K562 (cell line): ENCODE measurements at regions not wholly inside any gene's neighbourhood (a gene's known extent, or its start where the extent isn't known, plus 50 kb on each side); places are given as distances from the start of the nearest gene placed in this dataset.

Experiments used
- ATAC-seq: fragments of 200-7000 bp; cut with Tn5 transposase; 3 replicates; pipeline ENCODE4 v1.9.1; 2020; ENCODE audit warnings: moderate library complexity
- BruUV-seq: library from RNA; stranded (reverse); fragments of 400-500 nt; replicated peaks from 2 replicates; lab custom pipeline; 2021; lab: Mats Ljungman, UMichigan
- CTCF ChIA-PET: fragments of 300-600 bp; formaldehyde crosslinking; extraction: SDS; loops from one replicate; lab custom pipeline; 2021; ENCODE audit warnings: low intra/inter-chr PET ratio; lab: Yijun Ruan, JAX
- POLR2A ChIA-PET: fragments of 300-600, 350-650 bp; sonication (Branson Sonifier 250); formaldehyde crosslinking; extraction: SDS; loops from one replicate; lab custom pipeline; 2021; ENCODE audit warnings: antibody characterized with exemption, inconsistent platforms; lab: Yijun Ruan, JAX
- DNase-seq, 4 experiments: peaks; one replicate each; pipeline versions ENCODE4 v3.0.0 to v3.0.0-alpha.2; 2011 to 2018; ENCODE audit warnings: low spot score in 3 of 4, mixed read lengths in 3 of 4; ENCODE audit errors: extremely low read depth in 1 of 4
- FAIRE-seq: peaks from 2 replicates; lab custom pipeline; 2011; peaks lifted over from hg19 to GRCh38; lab: Jason Lieb, UNC
- H2AFZ ChIP-seq: 2 replicates; pipeline ENCODE4 v1.6.0; 2011; ENCODE audit warnings: low read depth, low read length, control low read depth, inconsistent platforms
- H3K27ac ChIP-seq: fragments of 200-600 bp; 3 replicates; pipeline ENCODE4 v1.8.0; 2011; ENCODE audit warnings: low read depth, mild to moderate bottlenecking, control low read depth, inconsistent platforms, low read length, moderate library complexity, mixed read lengths; ENCODE audit errors: extremely low read depth
- H3K27me3 ChIP-seq, 2 experiments: fragments of 300-600 bp in 1 of 2; 2 replicates in 1 of 2; 3 replicates in 1 of 2; pipeline versions ENCODE4 v1.6.0 to v1.8.0; 2011; ENCODE audit warnings: inconsistent platforms in 2 of 2, low read length in 2 of 2, mild to moderate bottlenecking in 1 of 2, mixed read lengths in 1 of 2, moderate library complexity in 1 of 2; ENCODE audit not compliant: control insufficient read depth in 2 of 2, insufficient read depth in 2 of 2
- H3K36me3 ChIP-seq: fragments of 300-600 bp; 3 replicates; pipeline ENCODE4 v1.8.0; 2011; ENCODE audit warnings: mild to moderate bottlenecking, low read length, inconsistent platforms; ENCODE audit not compliant: control insufficient read depth, insufficient read depth
- H3K4me1 ChIP-seq, 2 experiments: fragments of 200-600 bp in 1 of 2; replicated peaks in 1 of 2; 2 replicates in 1 of 2; 3 replicates in 1 of 2; pipeline versions ENCODE4 v1.5.1 to v1.8.0; 2011; ENCODE audit warnings: inconsistent platforms in 2 of 2, low read length in 2 of 2, mild to moderate bottlenecking in 1 of 2, mixed read lengths in 1 of 2, moderate library complexity in 1 of 2; ENCODE audit not compliant: control insufficient read depth in 2 of 2, insufficient read depth in 2 of 2
- H3K4me2 ChIP-seq: 2 replicates; pipeline ENCODE4 v1.6.1; 2011; ENCODE audit warnings: low read length, control low read depth, inconsistent platforms, mixed read lengths; ENCODE audit not compliant: insufficient read depth
- H3K4me3 ChIP-seq: fragments of 200-600 bp; sonication (generic), shearing (Covaris generic); 2 replicates; pipeline ENCODE4 v1.5.1; 2016; ENCODE audit warnings: control low read depth, inconsistent platforms
- H3K79me2 ChIP-seq: fragments of 200-600 bp; 3 replicates; pipeline ENCODE4 v1.8.0; 2011; ENCODE audit warnings: low read length, inconsistent platforms; ENCODE audit not compliant: control insufficient read depth, insufficient read depth
- H3K9ac ChIP-seq, 2 experiments: 2 replicates each; pipeline versions ENCODE4 v1.6.0 to v1.6.1; 2011; ENCODE audit warnings: low read depth in 2 of 2, low read length in 2 of 2, control low read depth in 1 of 2, inconsistent platforms in 1 of 2, mild to moderate bottlenecking in 1 of 2, mixed read lengths in 1 of 2; ENCODE audit not compliant: insufficient read depth in 1 of 2
- H3K9me1 ChIP-seq: one replicate; pipeline ENCODE4 v1.6.0; 2011; ENCODE audit warnings: inconsistent platforms, mild to moderate bottlenecking, low read length, moderate library complexity; ENCODE audit not compliant: control insufficient read depth, insufficient read depth
- H3K9me3 ChIP-seq: replicated peaks from 2 replicates; pipeline ENCODE4 v1.5.1; 2011; ENCODE audit warnings: low read depth, low read length, inconsistent platforms; ENCODE audit not compliant: control insufficient read depth, insufficient read depth
- H4K20me1 ChIP-seq: replicated peaks from 2 replicates; pipeline ENCODE4 v1.6.1; 2011; ENCODE audit warnings: low read length, inconsistent platforms, mixed read lengths; ENCODE audit not compliant: control insufficient read depth, insufficient read depth
- FOXJ3 ChIP-seq: sonication (generic); formaldehyde crosslinking; IDR thresholded peaks from 2 replicates; pipeline ENCODE4 v1.4.0; 2020; ENCODE audit warnings: mild to moderate bottlenecking, missing genetic modification reagents
- FOXM1 ChIP-seq, 2 experiments: fragments of 450-650 bp in 1 of 2; sonication (generic) in 1 of 2; formaldehyde crosslinking in 1 of 2; IDR thresholded peaks; 2 replicates each; pipeline versions ENCODE4 v1.6.1 to v1.9.0; 2017 to 2022; ENCODE audit warnings: low read depth in 2 of 2, mild to moderate bottlenecking in 2 of 2, missing genetic modification reagents in 1 of 2, moderate library complexity in 1 of 2
- NR3C1 ChIP-seq: sonication (generic); formaldehyde crosslinking; IDR thresholded peaks from 2 replicates; pipeline ENCODE4 v1.8.1; 2022; ENCODE audit warnings: missing genetic modification reagents
- RAD21 ChIP-seq, 2 experiments: fragments of 250-450 bp in 1 of 2; fragments of 450-650 bp in 1 of 2; sonication (Bioruptor Pico) in 1 of 2; formaldehyde crosslinking in 1 of 2; IDR thresholded peaks in 1 of 2; conservative IDR thresholded peaks in 1 of 2; 2 replicates each; pipeline versions ENCODE4 v1.4.0 to v1.8.0; 2020 to 2022; ENCODE audit warnings: mild to moderate bottlenecking in 2 of 2, moderate library complexity in 1 of 2
- ZNF586 ChIP-seq: fragments of 450-650 bp; formaldehyde crosslinking; conservative IDR thresholded peaks from 2 replicates; pipeline ENCODE4 v1.4.0; 2020; ENCODE audit warnings: mild to moderate bottlenecking, moderate library complexity
- WGBS: fragments of 100-300 bp; shearing (Covaris generic); methylation state at CpG from one replicate; pipeline ENCODE4 v1.1.6; 2016; ENCODE audit warnings: low coverage, mixed read lengths; ENCODE audit not compliant: insufficient coverage; ENCODE audit errors: missing lambda C conversion rate; 5-methylcytosine and 5-hydroxymethylcytosine counted together
- in situ Hi-C: fragments of 300-500 bp; cut with MboI; formaldehyde crosslinking; loops from 4 replicates; pipeline ENCODE4 v1.15.0; 2018; ENCODE audit warnings: inconsistent platforms, mixed read lengths
- intact Hi-C: fragments of 100-400 bp; cut with micrococcal nuclease; formaldehyde crosslinking; loops from 2 replicates; pipeline ENCODE4 v1.14.2; 2022
- TF ChIP-seq, protein P1 (sequence below), 2 experiments: IDR thresholded peaks; 2 replicates each; pipeline ENCODE4 v1.6.1; 2012; ENCODE audit warnings: improper control_type of control experiment in 2 of 2, low read depth in 2 of 2, low read length in 2 of 2, borderline replicate concordance in 1 of 2
- TF ChIP-seq, protein P2 (sequence below): fragments of 450-650 bp; conservative IDR thresholded peaks from 2 replicates; pipeline ENCODE4 v1.6.1; 2016; ENCODE audit warnings: missing genetic modification characterization, low read depth, mild to moderate bottlenecking, missing compliant biosample characterization, moderate library complexity
- TF ChIP-seq, protein P3 (sequence below), 3 experiments: IDR thresholded peaks in 2 of 3; conservative IDR thresholded peaks in 1 of 3; 2 replicates each; pipeline ENCODE4 v1.5.1; 2011 to 2012; ENCODE audit warnings: low read length in 3 of 3, mild to moderate bottlenecking in 3 of 3, control low read depth in 2 of 3, improper control_type of control experiment in 1 of 3, inconsistent platforms in 1 of 3, low read depth in 1 of 3, mixed read lengths in 1 of 3, moderate library complexity in 1 of 3; ENCODE audit not compliant: insufficient read depth in 2 of 3
- TF ChIP-seq, protein P4 (sequence below): fragments of 250-450 bp; sonication (Bioruptor Pico); IDR thresholded peaks from 2 replicates; pipeline ENCODE4 v1.8.0; 2022; ENCODE audit warnings: moderate library complexity, mild to moderate bottlenecking, inconsistent platforms

DNA sequence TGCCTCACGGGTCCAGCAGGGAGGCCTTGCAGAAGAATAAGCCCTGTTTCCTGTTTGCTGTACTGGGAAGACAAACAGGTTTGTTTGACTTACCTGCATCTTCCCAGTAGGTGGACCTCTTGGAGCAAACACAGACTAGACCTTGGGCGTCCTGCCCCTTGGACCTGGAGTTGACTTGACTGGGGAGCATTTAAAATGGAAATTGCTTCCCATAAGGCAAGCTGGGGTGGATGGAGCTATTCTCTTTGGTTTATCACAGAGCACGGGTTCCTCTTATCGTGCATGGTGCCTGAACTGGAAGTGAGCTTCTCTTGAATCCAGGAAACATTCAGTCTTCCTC is 151.4 kb downstream of the RPLP1 start:
- H3K27me3 ChIP-seq: peaks cover 0 to 2% of the 10 kb centered on the region in 2 experiments; a peak in 2 of 5 replicates
- no peaks in the 10 kb centered on the region for H3K4me1 ChIP-seq
- intact Hi-C loops: no loop called here
- no peaks in the 10 kb centered on the region for H3K9me3 ChIP-seq
- no peaks in the 10 kb centered on the region for H3K36me3 ChIP-seq
- FAIRE-seq (no peak), DNase-seq (peak in 1 of 4 experiments; percentile 4), ATAC-seq (no peak)
- H3K27ac ChIP-seq: no peak overlapping the region
- 3% methylated on average over 4 of the region's 4 CpGs for WGBS
- H3K4me2 ChIP-seq: no peak overlapping the region
- POLR2A ChIA-PET: interaction anchor here (0.6 to 1.0 kb wide), 3 partner anchors 8 to 22 kb away, joined by 3 read pairs; no protein-coding TSS in a partner anchor
- CTCF ChIA-PET: no interaction called here
- H4K20me1 ChIP-seq: 0 out of 2 replicates have a peak, but pooled peaks cover 3% of the 10 kb centered on the region
- no peaks in the 10 kb centered on the region for H3K9me1 ChIP-seq
- no TSS peak for BruUV-seq
- no peak overlapping the region for H3K9ac ChIP-seq
- in situ Hi-C loops: no loop called here
- peak in 1 of 2 experiments; percentile 22; a peak in 1 of 4 replicates for TF ChIP-seq RAD21 (CRISPR knock-in tag; conservative IDR thresholded peaks at IDR 0.05 in 1 of 2, IDR thresholded peaks at IDR 0.05 in 1 of 2)
- TF ChIP-seq FOXJ3 (CRISPR knock-in tag): no peak
- no peak for TF ChIP-seq ZNF586 (CRISPR knock-in tag)
- no peak for TF ChIP-seq FOXM1 (IDR thresholded peaks at IDR 0.05; ENCODE audit: low read depth)
- TF ChIP-seq FOXM1 (CRISPR knock-in tag; IDR thresholded peaks at IDR 0.05; ENCODE audit: low read depth): no peak
- TF ChIP-seq, protein P1, sequence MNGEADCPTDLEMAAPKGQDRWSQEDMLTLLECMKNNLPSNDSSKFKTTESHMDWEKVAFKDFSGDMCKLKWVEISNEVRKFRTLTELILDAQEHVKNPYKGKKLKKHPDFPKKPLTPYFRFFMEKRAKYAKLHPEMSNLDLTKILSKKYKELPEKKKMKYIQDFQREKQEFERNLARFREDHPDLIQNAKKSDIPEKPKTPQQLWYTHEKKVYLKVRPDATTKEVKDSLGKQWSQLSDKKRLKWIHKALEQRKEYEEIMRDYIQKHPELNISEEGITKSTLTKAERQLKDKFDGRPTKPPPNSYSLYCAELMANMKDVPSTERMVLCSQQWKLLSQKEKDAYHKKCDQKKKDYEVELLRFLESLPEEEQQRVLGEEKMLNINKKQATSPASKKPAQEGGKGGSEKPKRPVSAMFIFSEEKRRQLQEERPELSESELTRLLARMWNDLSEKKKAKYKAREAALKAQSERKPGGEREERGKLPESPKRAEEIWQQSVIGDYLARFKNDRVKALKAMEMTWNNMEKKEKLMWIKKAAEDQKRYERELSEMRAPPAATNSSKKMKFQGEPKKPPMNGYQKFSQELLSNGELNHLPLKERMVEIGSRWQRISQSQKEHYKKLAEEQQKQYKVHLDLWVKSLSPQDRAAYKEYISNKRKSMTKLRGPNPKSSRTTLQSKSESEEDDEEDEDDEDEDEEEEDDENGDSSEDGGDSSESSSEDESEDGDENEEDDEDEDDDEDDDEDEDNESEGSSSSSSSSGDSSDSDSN (IDR thresholded peaks at IDR 0.05; ENCODE audit: borderline replicate concordance in 1 of 2, low read depth in 2 of 2, low read length in 2 of 2): no peak
- TF ChIP-seq, protein P2, sequence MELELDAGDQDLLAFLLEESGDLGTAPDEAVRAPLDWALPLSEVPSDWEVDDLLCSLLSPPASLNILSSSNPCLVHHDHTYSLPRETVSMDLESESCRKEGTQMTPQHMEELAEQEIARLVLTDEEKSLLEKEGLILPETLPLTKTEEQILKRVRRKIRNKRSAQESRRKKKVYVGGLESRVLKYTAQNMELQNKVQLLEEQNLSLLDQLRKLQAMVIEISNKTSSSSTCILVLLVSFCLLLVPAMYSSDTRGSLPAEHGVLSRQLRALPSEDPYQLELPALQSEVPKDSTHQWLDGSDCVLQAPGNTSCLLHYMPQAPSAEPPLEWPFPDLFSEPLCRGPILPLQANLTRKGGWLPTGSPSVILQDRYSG (tag): no peak
- TF ChIP-seq, protein P3, sequence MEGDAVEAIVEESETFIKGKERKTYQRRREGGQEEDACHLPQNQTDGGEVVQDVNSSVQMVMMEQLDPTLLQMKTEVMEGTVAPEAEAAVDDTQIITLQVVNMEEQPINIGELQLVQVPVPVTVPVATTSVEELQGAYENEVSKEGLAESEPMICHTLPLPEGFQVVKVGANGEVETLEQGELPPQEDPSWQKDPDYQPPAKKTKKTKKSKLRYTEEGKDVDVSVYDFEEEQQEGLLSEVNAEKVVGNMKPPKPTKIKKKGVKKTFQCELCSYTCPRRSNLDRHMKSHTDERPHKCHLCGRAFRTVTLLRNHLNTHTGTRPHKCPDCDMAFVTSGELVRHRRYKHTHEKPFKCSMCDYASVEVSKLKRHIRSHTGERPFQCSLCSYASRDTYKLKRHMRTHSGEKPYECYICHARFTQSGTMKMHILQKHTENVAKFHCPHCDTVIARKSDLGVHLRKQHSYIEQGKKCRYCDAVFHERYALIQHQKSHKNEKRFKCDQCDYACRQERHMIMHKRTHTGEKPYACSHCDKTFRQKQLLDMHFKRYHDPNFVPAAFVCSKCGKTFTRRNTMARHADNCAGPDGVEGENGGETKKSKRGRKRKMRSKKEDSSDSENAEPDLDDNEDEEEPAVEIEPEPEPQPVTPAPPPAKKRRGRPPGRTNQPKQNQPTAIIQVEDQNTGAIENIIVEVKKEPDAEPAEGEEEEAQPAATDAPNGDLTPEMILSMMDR (IDR thresholded peaks at IDR 0.05 in 2 of 3, conservative IDR thresholded peaks at IDR 0.05 in 1 of 3; ENCODE audit: insufficient read depth in 2 of 3, low read depth in 1 of 3, low read length in 3 of 3): peak in 2 of 3 experiments; percentile 13 to 17; a peak in 2 of 6 replicates
- TF ChIP-seq NR3C1 (CRISPR knock-in tag): no peak
- TF ChIP-seq, protein P4, sequence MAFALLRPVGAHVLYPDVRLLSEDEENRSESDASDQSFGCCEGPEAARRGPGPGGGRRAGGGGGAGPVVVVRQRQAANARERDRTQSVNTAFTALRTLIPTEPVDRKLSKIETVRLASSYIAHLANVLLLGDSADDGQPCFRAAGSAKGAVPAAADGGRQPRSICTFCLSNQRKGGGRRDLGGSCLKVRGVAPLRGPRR (CRISPR knock-in tag): no peak
- H3K4me3 ChIP-seq: no peak overlapping the region
- H2AFZ ChIP-seq: no peak overlapping the region
- H3K79me2 ChIP-seq: no peaks in the 10 kb centered on the region
